ENCODE measurements at regions not wholly inside any gene's neighbourhood (a gene's known extent, or its start where the extent isn't known, plus 50 kb on each side); places are given as distances from the start of the nearest gene placed in this dataset.

DNA sequence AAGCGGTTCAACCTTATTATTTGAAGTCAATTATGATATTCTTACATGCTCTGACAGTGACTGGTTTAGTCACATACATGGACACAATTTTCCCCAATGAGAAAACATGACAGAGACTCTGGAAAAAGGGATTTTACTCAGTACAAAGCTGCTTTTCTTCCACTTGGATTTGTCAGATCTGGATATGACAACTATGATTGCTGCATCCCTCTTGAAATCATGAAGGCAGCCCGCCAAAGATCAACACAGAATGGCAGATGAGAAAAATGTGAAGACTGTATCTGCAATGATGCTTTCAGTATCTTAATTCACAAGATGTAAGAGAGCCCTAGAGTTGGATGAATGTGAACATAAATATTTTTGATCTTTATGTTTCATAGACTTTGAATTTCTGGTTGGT lies 439.6 kb downstream of the CDH8 start:
- no peak overlapping the region for H3K4me3 ChIP-seq (replicated peaks; ENCODE audit: low read depth, low read length)
- TF ChIP-seq, protein P1, sequence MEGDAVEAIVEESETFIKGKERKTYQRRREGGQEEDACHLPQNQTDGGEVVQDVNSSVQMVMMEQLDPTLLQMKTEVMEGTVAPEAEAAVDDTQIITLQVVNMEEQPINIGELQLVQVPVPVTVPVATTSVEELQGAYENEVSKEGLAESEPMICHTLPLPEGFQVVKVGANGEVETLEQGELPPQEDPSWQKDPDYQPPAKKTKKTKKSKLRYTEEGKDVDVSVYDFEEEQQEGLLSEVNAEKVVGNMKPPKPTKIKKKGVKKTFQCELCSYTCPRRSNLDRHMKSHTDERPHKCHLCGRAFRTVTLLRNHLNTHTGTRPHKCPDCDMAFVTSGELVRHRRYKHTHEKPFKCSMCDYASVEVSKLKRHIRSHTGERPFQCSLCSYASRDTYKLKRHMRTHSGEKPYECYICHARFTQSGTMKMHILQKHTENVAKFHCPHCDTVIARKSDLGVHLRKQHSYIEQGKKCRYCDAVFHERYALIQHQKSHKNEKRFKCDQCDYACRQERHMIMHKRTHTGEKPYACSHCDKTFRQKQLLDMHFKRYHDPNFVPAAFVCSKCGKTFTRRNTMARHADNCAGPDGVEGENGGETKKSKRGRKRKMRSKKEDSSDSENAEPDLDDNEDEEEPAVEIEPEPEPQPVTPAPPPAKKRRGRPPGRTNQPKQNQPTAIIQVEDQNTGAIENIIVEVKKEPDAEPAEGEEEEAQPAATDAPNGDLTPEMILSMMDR (IDR thresholded peaks at IDR 0.05; ENCODE audit: insufficient read depth, low read length, poor library complexity, severe bottlenecking), result no peak

DNA sequence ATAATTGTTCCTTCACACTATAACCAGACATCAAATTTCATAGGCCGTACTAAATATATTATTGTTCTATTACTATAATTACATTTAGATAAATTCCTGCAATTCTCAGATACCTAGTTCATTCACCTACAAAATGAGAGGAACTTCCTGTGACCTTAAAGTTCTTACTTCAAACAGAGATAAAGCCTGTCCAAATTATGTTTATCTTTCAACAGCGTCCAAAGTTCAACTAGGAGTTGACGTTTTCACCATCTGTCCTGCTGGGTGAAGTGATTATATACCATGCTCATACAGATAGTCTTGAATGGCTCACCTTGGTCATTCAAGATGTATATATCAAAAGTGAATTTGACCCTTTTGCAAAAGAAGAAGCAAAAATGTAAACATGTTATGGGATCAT lies 440.6 kb downstream of the CDH8 start:
- TF ChIP-seq, protein P1 (IDR thresholded peaks at IDR 0.05; ENCODE audit: insufficient read depth, low read length, poor library complexity, severe bottlenecking), result no peak
- Histone ChIP-seq H3K36me3 (ENCODE audit: control insufficient read depth, insufficient read depth, low read length) (no peaks in the 10 kb centered on the region), H3K27me3 (replicated peaks; ENCODE audit: control insufficient read depth, insufficient read depth, low read length) (no peaks in the 10 kb centered on the region), H3K4me3 (replicated peaks; ENCODE audit: low read depth, low read length) (no peak overlapping the region)
- DNase-seq (ENCODE audit: extremely low read depth, insufficient read length), result no peak

More for the DNA sequence above, 439.6 kb downstream of the CDH8 start:
- no peaks in the 10 kb centered on the region for H3K27me3 ChIP-seq (replicated peaks; ENCODE audit: control insufficient read depth, insufficient read depth, low read length)
- no peaks in the 10 kb centered on the region for H3K36me3 ChIP-seq (ENCODE audit: control insufficient read depth, insufficient read depth, low read length)
- no peak for DNase-seq (ENCODE audit: extremely low read depth, insufficient read length)

DNA sequence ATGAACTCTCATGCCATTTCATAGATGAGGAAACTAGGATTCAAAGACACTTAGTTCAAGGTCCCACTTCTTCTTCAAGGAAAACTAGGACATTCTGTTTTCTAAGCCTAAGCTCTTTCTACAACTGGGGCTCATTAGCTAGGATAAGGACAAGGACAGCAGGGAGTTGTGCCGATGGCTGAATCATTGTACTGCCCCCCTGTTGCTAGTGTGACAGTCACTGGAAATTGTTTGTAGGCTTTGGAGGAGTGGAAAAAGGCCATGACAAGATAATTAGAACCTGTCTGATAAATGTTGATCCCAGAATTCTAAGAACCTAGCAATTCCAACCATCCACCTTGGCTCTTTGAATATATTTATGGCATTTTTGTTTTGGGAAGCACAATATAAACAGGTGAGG lies 445.7 kb downstream of the CDH8 start:
- Histone ChIP-seq H3K36me3 (ENCODE audit: control insufficient read depth, insufficient read depth, low read length) (no peaks in the 10 kb centered on the region), H3K4me3 (replicated peaks; ENCODE audit: low read depth, low read length) (no peak overlapping the region), H3K27me3 (replicated peaks; ENCODE audit: control insufficient read depth, insufficient read depth, low read length) (no peaks in the 10 kb centered on the region)
- TF ChIP-seq, protein P1 (IDR thresholded peaks at IDR 0.05; ENCODE audit: insufficient read depth, low read length, poor library complexity, severe bottlenecking), result no peak
- DNase-seq (ENCODE audit: extremely low read depth, insufficient read length), result no peak

DNA sequence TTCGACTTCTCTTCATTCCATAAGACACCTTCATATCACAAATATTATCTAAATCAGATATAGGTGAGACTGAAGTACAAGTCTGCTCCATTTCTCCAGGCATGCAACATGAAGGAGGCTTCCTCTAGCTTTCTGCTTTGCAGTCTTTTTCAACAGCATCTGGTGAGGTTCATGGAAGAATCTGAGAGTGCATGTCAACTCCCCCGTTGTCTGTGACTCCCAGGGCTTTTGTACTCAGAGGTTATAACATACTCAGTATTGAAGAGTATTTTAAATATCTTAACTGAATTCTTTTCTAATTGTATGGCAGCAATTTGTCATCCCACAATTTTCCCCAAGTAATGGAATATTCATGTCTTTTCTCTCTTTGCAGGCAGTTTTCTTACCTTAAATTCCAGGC lies 448.7 kb downstream of the CDH8 start:
- no peak for DNase-seq (ENCODE audit: extremely low read depth, insufficient read length)
- H3K36me3 ChIP-seq (ENCODE audit: control insufficient read depth, insufficient read depth, low read length), result no peaks in the 10 kb centered on the region
- no peaks in the 10 kb centered on the region for H3K27me3 ChIP-seq (replicated peaks; ENCODE audit: control insufficient read depth, insufficient read depth, low read length)
- TF ChIP-seq, protein P1 (IDR thresholded peaks at IDR 0.05; ENCODE audit: insufficient read depth, low read length, poor library complexity, severe bottlenecking), result no peak
- no peak overlapping the region for H3K4me3 ChIP-seq (replicated peaks; ENCODE audit: low read depth, low read length)

DNA sequence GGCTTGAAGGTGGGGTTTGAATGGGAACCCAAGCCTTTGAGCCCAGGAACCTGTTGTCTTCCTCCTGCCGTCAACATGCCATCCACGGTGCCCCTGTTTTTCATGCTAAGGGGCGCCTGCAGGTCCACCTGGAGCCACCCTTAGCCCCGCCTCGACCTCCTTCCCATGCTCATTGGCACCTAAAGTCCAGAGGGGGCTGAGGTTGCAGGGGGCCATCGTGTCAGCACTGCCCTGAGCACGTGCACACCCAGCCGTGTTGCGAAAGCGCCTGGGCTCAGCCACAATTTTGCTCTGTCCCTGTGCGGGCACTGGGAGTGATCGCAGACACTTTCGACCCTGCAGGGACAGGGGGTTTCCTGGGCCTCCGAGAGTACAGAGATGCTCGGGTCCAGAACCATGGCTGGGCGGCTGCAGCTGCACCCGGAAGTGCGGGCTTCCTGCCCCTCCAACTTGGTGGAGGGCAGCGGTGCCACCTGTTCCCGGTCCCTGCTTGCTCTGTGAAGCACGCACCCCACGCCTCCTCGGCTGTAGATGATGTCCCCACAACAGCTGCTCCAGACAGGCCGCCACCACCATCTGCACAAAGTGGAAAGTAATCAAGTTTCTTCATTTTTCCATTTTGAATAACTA lies 454.7 kb downstream of the CDH8 start:
- Histone ChIP-seq H3K36me3 (ENCODE audit: control insufficient read depth, insufficient read depth, low read length) (no peaks in the 10 kb centered on the region), H3K4me3 (replicated peaks; ENCODE audit: low read depth, low read length) (no peak overlapping the region), H3K27me3 (replicated peaks; ENCODE audit: control insufficient read depth, insufficient read depth, low read length) (no peaks in the 10 kb centered on the region)
- TF ChIP-seq, protein P1 (IDR thresholded peaks at IDR 0.05; ENCODE audit: insufficient read depth, low read length, poor library complexity, severe bottlenecking), result no peak
- DNase-seq (ENCODE audit: extremely low read depth, insufficient read length), result no peak

DNA sequence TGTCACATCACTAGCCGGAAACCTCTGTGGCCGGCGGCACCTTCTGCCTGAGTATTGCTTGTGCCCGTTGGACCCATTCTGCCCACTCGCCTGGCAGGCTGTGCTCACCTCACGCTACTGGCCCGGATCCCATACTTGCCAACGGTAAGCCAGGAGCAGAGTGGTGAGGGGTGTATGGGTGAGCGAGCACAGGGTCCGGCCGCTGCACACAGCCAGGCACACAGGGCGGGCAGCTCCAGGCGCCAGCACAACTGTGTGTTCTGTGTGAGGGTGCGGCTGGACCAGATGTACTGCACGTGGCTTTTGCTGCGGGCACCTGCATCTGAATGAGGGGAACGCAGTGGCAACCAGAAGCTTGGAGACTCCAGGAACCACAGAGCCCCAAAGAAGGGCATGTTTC lies 455.7 kb downstream of the CDH8 start:
- Histone ChIP-seq H3K36me3 (ENCODE audit: control insufficient read depth, insufficient read depth, low read length) (no peaks in the 10 kb centered on the region), H3K4me3 (replicated peaks; ENCODE audit: low read depth, low read length) (no peak overlapping the region), H3K27me3 (replicated peaks; ENCODE audit: control insufficient read depth, insufficient read depth, low read length) (no peaks in the 10 kb centered on the region)
- TF ChIP-seq, protein P1 (IDR thresholded peaks at IDR 0.05; ENCODE audit: insufficient read depth, low read length, poor library complexity, severe bottlenecking), result no peak
- DNase-seq (ENCODE audit: extremely low read depth, insufficient read length), result no peak

All from GM06990 (cell line).